DMS53 treated with DMSO at 0.1 percent for 48 hours (cell line): ENCODE measurements at regions not wholly inside any gene's neighbourhood (a gene's known extent, or its start where the extent isn't known, plus 50 kb on each side); places are given as distances from the start of the nearest gene placed in this dataset.

Experiments used
- DNase-seq: peaks from one replicate; lab custom pipeline; 2025; ENCODE audit not compliant: unreplicated experiment; lab: John Stamatoyannopoulos, UW

- DNase-seq: peak; percentile 10
Measured at GRCh38 chr7:18151422-18151821, 123.8 kb upstream of the PRPS1L1 start.

- DNase-seq: no peak
Measured at GRCh38 chr7:18153183-18153748, 125.6 kb upstream of the PRPS1L1 start.

- no peak for DNase-seq
Measured at GRCh38 chr7:18154726-18155125, 127.1 kb upstream of the PRPS1L1 start.

- no peak for DNase-seq
Measured at GRCh38 chr7:18157233-18157632, 129.6 kb upstream of the PRPS1L1 start.

GRCh38 chr7:18162657-18163056 lies 135.0 kb upstream of the PRPS1L1 start:
- no peak for DNase-seq

DNA sequence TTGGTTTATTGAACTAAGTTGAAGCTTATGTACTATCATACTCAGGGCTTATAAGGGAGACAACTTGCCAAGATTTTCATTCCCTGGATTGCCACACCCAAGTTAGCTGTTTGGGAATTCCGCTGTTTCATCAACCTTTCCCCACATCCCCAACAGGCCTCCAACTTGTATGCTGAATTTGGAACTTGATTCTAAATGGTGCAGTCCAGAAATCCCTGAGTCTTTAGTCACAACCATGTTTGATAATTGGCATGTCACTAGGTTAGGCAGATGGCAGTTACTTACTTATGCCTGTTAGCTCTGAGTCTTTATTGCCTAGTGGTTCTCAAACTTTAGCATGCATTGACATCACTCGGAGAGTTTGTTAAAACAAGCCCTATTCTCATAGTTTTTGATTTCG lies 135.4 kb upstream of the PRPS1L1 start:
- DNase-seq: no peak

GRCh38 chr7:18165166-18165565 lies 137.5 kb upstream of the PRPS1L1 start:
- DNase-seq: no peak

- DNase-seq: no peak
Measured at GRCh38 chr7:18166002-18166401, 138.4 kb upstream of the PRPS1L1 start.

GRCh38 chr7:18167815-18168214 lies 140.2 kb upstream of the PRPS1L1 start:
- no peak for DNase-seq

GRCh38 chr7:18174996-18175395 lies 147.3 kb upstream of the PRPS1L1 start:
- DNase-seq: no peak

- no peak for DNase-seq
Measured at GRCh38 chr7:18175801-18176450, 148.3 kb upstream of the PRPS1L1 start.

- no peak for DNase-seq
Measured at GRCh38 chr7:18177129-18177814, 149.6 kb upstream of the PRPS1L1 start.

GRCh38 chr7:18177815-18178660 lies 150.4 kb upstream of the PRPS1L1 start:
- no peak for DNase-seq

DNA sequence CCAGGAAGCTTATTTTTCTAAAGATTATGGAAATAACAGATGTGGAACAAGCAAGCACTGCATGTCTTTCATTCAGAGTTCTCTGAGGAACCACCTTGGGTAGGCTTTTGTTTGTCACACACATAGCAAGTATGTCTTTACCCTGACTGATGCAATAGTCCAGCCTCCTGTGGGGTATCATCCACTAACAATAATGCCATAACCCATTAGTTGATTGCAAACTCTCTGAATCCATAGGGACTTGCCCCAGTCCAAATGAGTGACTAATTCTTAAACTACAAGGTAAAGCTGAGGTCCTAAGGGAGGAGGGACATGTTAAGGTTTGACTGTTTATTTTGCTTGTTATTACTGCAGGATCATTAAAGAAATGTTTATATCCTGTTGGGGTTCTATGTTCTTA lies 151.4 kb upstream of the PRPS1L1 start:
- DNase-seq: no peak

DNA sequence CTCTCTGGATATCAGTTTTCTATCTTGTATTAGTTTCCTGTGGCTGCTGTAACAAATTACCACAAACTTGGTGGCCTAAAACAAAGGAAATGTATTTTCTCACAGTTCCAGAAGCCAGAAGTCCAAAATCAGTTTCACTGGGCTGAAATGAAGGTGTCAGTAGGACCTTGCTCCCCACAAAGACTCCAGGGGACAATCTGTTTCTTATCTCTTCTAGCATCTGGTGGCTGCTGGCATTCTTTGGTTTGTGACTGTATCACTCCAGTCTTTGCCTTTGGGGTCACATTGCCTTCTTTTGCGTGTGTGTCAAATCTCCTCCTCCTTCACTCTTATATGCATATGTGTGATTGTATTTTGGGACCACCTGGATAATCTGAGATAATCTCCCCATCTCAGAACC lies 153.0 kb upstream of the PRPS1L1 start:
- DNase-seq: no peak

GRCh38 chr7:18189500-18190126 lies 162.0 kb upstream of the PRPS1L1 start:
- no peak for DNase-seq

DNA sequence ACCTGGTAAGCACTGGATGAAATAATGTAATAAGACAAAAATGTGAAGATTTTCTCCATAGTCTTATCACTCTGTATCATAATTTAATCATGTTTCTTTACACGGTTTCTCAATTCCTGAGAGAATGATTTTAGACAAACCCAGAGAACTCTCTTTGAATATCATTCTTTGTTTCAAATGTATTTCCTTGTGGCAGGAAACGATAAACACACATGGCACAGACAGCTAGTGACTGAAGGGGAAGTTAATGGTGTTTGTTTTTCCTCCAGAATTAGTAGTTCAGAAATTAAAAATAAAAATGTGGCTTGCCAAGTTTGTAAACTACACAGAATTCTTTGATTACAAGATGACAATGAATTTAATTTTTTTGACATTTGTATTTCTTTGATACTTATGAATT lies 163.7 kb upstream of the PRPS1L1 start:
- DNase-seq: no peak

GRCh38 chr7:18191862-18192625 lies 164.4 kb upstream of the PRPS1L1 start:
- no peak for DNase-seq

- DNase-seq: no peak
Measured at GRCh38 chr7:18194616-18195015, 167.0 kb upstream of the PRPS1L1 start.

DNA sequence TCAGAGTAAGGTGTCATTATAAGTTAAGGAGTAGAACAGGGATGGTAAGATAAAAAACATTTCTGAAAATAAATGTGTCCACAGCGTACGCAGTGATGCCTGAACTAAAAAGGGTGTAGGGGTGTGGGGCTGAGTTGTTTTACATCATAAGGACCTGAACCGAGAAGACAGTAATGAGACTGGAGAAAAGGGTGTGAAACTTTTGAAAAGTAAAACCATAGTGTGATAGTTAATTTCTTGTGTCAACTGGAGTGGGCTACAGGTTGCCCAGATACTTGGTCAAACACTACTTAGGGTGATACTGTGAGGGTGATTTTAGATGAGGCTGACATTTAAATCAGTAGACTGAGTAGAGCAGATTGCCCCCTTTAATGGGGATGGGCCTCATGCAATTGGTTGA lies 169.0 kb upstream of the PRPS1L1 start:
- DNase-seq: no peak
